ENCODE measurements at regions not wholly inside any gene's neighbourhood (a gene's known extent, or its start where the extent isn't known, plus 50 kb on each side); places are given as distances from the start of the nearest gene placed in this dataset.
"Not testable (repeated sequence)": the region's sequence is repeated elsewhere in the genome, so short reads cannot be mapped to it uniquely, and the experiment has no call there.

DNA sequence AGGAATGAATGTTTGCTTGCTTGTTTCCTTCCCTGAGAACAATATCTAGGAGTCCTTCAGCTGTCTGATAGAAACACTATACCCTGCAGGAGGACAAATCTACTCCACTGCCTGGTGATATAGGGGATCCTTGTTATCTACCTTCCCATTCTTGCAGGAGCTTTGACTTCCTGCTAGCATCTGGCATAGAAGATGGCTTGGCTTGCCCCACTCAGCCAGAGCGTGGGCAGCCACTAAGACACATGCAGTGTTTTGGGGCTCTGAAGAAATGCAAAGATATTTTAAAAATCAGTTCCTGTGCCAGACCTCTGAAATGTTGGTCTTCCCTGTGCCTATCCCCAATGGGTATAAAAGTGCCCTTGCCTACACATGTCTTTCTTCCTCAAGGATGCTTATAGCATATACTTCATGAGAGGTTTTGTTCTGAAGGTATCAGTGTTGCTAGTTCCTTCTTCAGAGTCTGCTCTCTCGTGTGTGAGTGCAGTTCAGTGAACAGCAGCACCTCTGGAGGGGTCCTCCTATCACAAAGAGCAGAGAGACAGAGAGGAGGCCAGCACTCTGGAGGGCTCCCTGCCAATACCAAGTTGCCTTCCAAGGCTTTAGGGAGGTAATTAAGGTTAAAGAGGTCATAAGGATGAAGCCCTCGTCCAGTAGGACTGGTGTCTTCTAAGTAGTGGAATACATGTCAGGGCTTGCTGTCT is 149.1 kb upstream of the CALCR start:
- no peaks in the 10 kb centered on the region for H3K27me3 ChIP-seq (ENCODE audit: control insufficient read depth in 2 of 2, insufficient read depth in 1 of 2, low read length in 1 of 2)
- DNase-seq (ENCODE audit: low read depth in 6 of 9, low spot score in 9 of 9): no peak
- H3K9me3 ChIP-seq (ENCODE audit: control insufficient read depth in 2 of 2, insufficient read depth in 1 of 2, low read length in 1 of 2): no peaks in the 10 kb centered on the region
- H3K27ac ChIP-seq (ENCODE audit: low read depth in 1 of 2, low read length in 1 of 2): no peak overlapping the region
- 83% methylated on average over 3 of the region's 3 CpGs for WGBS
- no peaks in the 10 kb centered on the region for H3K4me1 ChIP-seq (ENCODE audit: control insufficient read depth in 2 of 2, insufficient read depth in 2 of 2, low read length in 2 of 2)
- H3K36me3 ChIP-seq (ENCODE audit: control insufficient read depth in 2 of 2, insufficient read depth in 2 of 2, low read length in 1 of 2): no peaks in the 10 kb centered on the region
- H3K4me3 ChIP-seq (ENCODE audit: low read length in 2 of 2): no peak overlapping the region

DNA sequence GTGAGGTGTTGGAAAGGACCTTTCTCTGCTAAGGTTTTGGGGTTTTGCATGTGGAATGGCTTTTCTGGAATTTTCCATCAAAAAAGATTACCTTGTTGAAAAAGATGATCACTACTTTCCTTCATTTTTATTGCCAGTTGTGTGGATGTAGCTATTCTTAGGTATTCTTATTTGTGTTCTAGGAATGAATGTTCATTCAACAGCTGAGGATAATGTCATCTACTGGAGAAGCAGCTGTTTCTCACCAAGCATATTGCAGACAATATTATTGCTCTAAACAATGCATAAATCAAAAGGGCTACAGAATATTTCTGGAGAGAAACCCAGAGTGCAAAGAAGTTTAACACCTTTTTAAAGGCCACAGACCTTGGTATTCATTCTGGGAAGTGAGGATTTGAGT is 145.6 kb upstream of the CALCR start:
- H3K27ac ChIP-seq (ENCODE audit: low read depth in 1 of 2, low read length in 1 of 2): no peak overlapping the region
- no peaks in the 10 kb centered on the region for H3K36me3 ChIP-seq (ENCODE audit: control insufficient read depth in 2 of 2, insufficient read depth in 2 of 2, low read length in 1 of 2)
- no peak overlapping the region for H3K4me3 ChIP-seq (ENCODE audit: low read length in 2 of 2)
- H3K9me3 ChIP-seq (ENCODE audit: control insufficient read depth in 2 of 2, insufficient read depth in 1 of 2, low read length in 1 of 2): no peaks in the 10 kb centered on the region
- DNase-seq (ENCODE audit: low read depth in 6 of 9, low spot score in 9 of 9): no peak
- no peaks in the 10 kb centered on the region for H3K27me3 ChIP-seq (ENCODE audit: control insufficient read depth in 2 of 2, insufficient read depth in 1 of 2, low read length in 1 of 2)
- no peaks in the 10 kb centered on the region for H3K4me1 ChIP-seq (ENCODE audit: control insufficient read depth in 2 of 2, insufficient read depth in 2 of 2, low read length in 2 of 2)

DNA sequence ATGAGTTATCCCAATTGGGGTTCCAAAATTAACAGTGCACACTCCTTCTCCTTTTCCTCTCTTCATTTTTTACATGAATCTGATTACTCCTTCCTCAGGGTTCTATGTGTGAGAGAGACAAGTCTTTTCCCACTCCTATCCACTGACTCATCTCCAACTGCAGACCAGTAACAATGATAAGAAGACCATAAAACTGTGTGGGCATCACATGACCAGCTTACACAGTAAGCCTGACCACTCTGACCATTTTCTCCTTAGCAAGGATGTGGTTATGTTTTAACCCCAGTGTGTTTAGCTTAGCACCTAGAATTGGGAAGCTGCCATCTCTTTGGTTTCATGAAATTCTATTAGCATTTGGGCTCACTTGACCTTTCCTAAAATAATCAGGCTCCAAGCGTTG is 145.0 kb upstream of the CALCR start:
- no peak overlapping the region for H3K27ac ChIP-seq (ENCODE audit: low read depth in 1 of 2, low read length in 1 of 2)
- no peaks in the 10 kb centered on the region for H3K36me3 ChIP-seq (ENCODE audit: control insufficient read depth in 2 of 2, insufficient read depth in 2 of 2, low read length in 1 of 2)
- no peak overlapping the region for H3K4me3 ChIP-seq (ENCODE audit: low read length in 2 of 2)
- H3K27me3 ChIP-seq (ENCODE audit: control insufficient read depth in 2 of 2, insufficient read depth in 1 of 2, low read length in 1 of 2): no peaks in the 10 kb centered on the region
- H3K4me1 ChIP-seq (ENCODE audit: control insufficient read depth in 2 of 2, insufficient read depth in 2 of 2, low read length in 2 of 2): no peaks in the 10 kb centered on the region
- no peaks in the 10 kb centered on the region for H3K9me3 ChIP-seq (ENCODE audit: control insufficient read depth in 2 of 2, insufficient read depth in 1 of 2, low read length in 1 of 2)
- WGBS: 88% methylated on average over 1 of the region's 1 CpG
- no peak for DNase-seq (ENCODE audit: low read depth in 6 of 9, low spot score in 9 of 9)

DNA sequence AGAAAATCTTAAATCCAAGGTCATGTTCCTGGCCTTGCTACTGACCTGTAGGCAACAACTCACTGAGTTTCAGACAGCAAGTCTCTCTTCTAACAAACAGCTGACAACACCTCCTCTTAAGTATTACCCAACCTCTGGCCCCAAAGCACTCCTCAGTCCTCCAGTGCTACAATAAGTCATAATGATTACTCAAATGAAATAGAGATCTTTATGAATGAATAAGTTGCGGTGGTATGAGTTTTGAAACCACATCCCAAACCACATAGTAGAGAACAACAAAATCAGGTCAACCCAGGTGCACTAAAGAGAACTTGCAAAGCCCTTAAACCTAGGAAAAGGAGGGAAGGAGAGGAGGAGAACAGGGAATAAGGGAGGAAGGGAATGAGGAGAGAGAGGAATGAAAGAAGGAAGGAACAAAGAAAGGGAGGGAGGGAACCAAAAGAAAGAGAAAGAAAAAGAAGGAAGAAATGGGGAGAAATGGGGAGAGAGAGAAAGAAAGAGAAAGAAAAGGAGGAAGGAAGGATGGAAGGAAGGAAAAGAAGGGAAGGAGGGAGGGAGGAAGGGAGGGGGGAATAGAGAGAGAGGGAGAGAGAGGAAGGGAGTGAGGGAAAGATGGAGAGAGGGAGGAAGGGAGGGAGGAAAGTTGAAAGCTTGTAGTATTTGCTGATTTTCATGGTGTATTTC is 142.8 kb upstream of the CALCR start:
- no peak overlapping the region for H3K4me3 ChIP-seq (ENCODE audit: low read length in 2 of 2)
- H3K27me3 ChIP-seq (ENCODE audit: control insufficient read depth in 2 of 2, insufficient read depth in 1 of 2, low read length in 1 of 2): no peaks in the 10 kb centered on the region
- WGBS: 1% methylated on average over 1 of the region's 1 CpG
- no peak overlapping the region for H3K27ac ChIP-seq (ENCODE audit: low read depth in 1 of 2, low read length in 1 of 2)
- H3K4me1 ChIP-seq (ENCODE audit: control insufficient read depth in 2 of 2, insufficient read depth in 2 of 2, low read length in 2 of 2): no peaks in the 10 kb centered on the region
- H3K9me3 ChIP-seq (ENCODE audit: control insufficient read depth in 2 of 2, insufficient read depth in 1 of 2, low read length in 1 of 2): no peaks in the 10 kb centered on the region
- no peaks in the 10 kb centered on the region for H3K36me3 ChIP-seq (ENCODE audit: control insufficient read depth in 2 of 2, insufficient read depth in 2 of 2, low read length in 1 of 2)
- DNase-seq (ENCODE audit: low read depth in 6 of 9, low spot score in 9 of 9): no peak

DNA sequence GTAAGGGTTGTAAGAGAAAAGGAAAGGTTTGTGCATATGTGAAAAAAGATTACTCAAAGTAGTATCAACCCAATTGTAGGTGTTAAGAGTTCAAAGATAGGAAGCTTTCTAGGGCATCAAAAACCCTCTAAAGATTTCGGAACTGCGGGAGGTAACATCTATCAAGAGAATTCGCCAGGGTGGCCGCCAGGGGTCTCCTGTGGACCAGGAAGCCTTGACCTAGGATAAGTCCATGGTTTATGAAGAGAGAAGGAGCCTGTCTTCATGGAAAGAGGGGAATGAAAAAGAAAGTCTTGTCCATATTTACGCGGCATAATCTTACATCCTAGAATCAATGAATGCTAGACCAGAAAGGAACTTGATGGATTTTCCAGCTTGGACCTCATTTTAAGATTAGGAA is 140.7 kb upstream of the CALCR start:
- Histone ChIP-seq H3K36me3 (ENCODE audit: control insufficient read depth in 2 of 2, insufficient read depth in 2 of 2, low read length in 1 of 2) (no peaks in the 10 kb centered on the region), H3K4me1 (ENCODE audit: control insufficient read depth in 2 of 2, insufficient read depth in 2 of 2, low read length in 2 of 2) (no peaks in the 10 kb centered on the region), H3K27ac (ENCODE audit: low read depth in 1 of 2, low read length in 1 of 2) (no peak overlapping the region), H3K27me3 (ENCODE audit: control insufficient read depth in 2 of 2, insufficient read depth in 1 of 2, low read length in 1 of 2) (no peaks in the 10 kb centered on the region), H3K9me3 (ENCODE audit: control insufficient read depth in 2 of 2, insufficient read depth in 1 of 2, low read length in 1 of 2) (no peaks in the 10 kb centered on the region), H3K4me3 (ENCODE audit: low read length in 2 of 2) (no peak overlapping the region)
- peak in 3 of 9 donors; percentile 7 to 23 (median 21) for DNase-seq (ENCODE audit: low read depth in 6 of 9, low spot score in 9 of 9)
- 40% methylated on average over 6 of the region's 6 CpGs for WGBS

DNA sequence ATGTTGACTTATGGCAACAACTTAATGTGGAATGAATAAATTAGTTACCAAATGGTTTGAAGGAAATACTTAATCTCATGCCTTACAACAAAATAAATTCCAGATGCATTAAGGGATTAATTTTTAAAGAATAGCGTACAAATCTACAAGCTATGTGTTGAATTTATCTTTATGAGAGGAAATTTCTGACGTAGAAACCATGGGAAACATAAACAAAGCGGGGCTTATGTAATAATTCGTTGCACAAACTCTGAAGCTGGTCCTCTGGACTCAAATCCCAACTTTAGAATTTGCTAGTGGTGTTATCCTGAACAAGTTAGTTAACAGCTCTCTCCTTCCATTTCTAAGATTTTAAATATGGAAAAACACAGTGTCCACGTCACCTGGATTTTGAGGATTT is 137.4 kb upstream of the CALCR start:
- no peak for DNase-seq (ENCODE audit: low read depth in 6 of 9, low spot score in 9 of 9)
- no peak overlapping the region for H3K4me3 ChIP-seq (ENCODE audit: low read length in 2 of 2)
- WGBS: 95% methylated on average over 5 of the region's 5 CpGs

DNA sequence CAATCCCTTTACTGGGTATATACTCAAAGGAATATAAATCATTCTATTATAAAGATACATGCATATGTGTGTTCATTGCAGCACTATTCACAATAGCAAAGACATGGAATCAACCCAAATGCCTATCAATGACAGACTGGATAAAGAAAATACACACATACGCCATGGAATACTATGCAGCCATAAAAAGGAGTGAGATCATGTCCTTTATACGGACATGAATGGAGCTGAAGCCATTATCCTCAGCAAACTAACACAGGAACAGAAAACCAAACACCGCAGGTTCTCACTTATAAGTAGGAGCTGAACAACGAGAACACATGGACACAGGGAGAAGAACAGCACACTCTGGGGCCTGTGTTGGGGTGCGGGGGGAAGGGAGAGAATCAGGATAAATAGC is 133.7 kb upstream of the CALCR start:
- not testable (repeated sequence) for H3K4me3 ChIP-seq (ENCODE audit: low read length in 2 of 2); DNase-seq (ENCODE audit: low read depth in 6 of 9, low spot score in 9 of 9); H3K4me1 ChIP-seq (ENCODE audit: control insufficient read depth in 2 of 2, insufficient read depth in 2 of 2, low read length in 2 of 2); H3K9me3 ChIP-seq (ENCODE audit: control insufficient read depth in 2 of 2, insufficient read depth in 1 of 2, low read length in 1 of 2); H3K27ac ChIP-seq (ENCODE audit: low read depth in 1 of 2, low read length in 1 of 2); H3K27me3 ChIP-seq (ENCODE audit: control insufficient read depth in 2 of 2, insufficient read depth in 1 of 2, low read length in 1 of 2); H3K36me3 ChIP-seq (ENCODE audit: control insufficient read depth in 2 of 2, insufficient read depth in 2 of 2, low read length in 1 of 2)
- 88% methylated on average over 5 of the region's 5 CpGs for WGBS

More for the DNA sequence above, 137.4 kb upstream of the CALCR start:
- H3K27me3 ChIP-seq (ENCODE audit: control insufficient read depth in 2 of 2, insufficient read depth in 1 of 2, low read length in 1 of 2): no peaks in the 10 kb centered on the region
- no peak overlapping the region for H3K27ac ChIP-seq (ENCODE audit: low read depth in 1 of 2, low read length in 1 of 2)
- H3K9me3 ChIP-seq (ENCODE audit: control insufficient read depth in 2 of 2, insufficient read depth in 1 of 2, low read length in 1 of 2): no peaks in the 10 kb centered on the region
- H3K36me3 ChIP-seq (ENCODE audit: control insufficient read depth in 2 of 2, insufficient read depth in 2 of 2, low read length in 1 of 2): no peaks in the 10 kb centered on the region
- no peaks in the 10 kb centered on the region for H3K4me1 ChIP-seq (ENCODE audit: control insufficient read depth in 2 of 2, insufficient read depth in 2 of 2, low read length in 2 of 2)

DNA sequence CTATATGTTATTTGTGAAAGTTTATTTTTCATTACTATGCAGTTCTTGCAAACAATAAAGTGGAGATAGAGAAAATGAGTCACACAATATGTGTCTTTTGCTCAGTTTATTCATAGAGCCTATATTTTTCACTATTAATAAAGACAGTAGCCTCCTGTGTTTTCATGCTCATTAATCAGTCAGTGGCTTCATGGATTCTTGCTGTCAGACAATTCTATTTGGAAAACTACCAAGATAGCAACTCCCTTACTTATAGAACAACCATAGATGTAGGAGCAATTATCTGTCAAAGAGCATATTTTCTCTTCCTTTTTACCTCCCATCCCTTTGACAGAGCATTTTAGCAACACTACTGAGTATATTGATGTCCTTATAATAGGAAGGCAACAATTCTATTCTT is 132.7 kb upstream of the CALCR start:
- H3K9me3 ChIP-seq (ENCODE audit: control insufficient read depth in 2 of 2, insufficient read depth in 1 of 2, low read length in 1 of 2): no peaks in the 10 kb centered on the region
- no peak for DNase-seq (ENCODE audit: low read depth in 6 of 9, low spot score in 9 of 9)
- H3K27ac ChIP-seq (ENCODE audit: low read depth in 1 of 2, low read length in 1 of 2): no peak overlapping the region
- H3K4me1 ChIP-seq (ENCODE audit: control insufficient read depth in 2 of 2, insufficient read depth in 2 of 2, low read length in 2 of 2): no peaks in the 10 kb centered on the region
- no peaks in the 10 kb centered on the region for H3K27me3 ChIP-seq (ENCODE audit: control insufficient read depth in 2 of 2, insufficient read depth in 1 of 2, low read length in 1 of 2)
- no peaks in the 10 kb centered on the region for H3K36me3 ChIP-seq (ENCODE audit: control insufficient read depth in 2 of 2, insufficient read depth in 2 of 2, low read length in 1 of 2)
- no peak overlapping the region for H3K4me3 ChIP-seq (ENCODE audit: low read length in 2 of 2)

DNA sequence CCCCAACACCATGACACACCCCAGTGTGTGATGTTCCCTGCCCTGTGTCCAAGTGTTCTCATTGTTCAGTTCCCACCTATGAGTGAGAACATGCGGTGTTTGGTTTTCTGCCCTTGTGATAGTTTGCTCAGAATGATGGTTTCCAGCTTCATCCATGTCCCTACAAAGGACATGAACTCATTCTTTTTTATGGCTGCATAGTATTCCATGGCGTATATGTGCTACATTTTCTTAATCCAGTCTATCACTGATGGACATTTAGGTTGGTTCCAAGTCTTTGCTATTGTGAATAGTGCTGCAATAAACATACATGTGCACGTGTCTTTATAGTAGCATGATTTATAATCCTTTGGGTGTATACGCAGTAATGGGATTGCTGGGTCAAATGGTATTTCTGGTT is 131.6 kb upstream of the CALCR start:
- DNase-seq (ENCODE audit: low read depth in 6 of 9, low spot score in 9 of 9); H3K27me3 ChIP-seq (ENCODE audit: control insufficient read depth in 2 of 2, insufficient read depth in 1 of 2, low read length in 1 of 2); H3K9me3 ChIP-seq (ENCODE audit: control insufficient read depth in 2 of 2, insufficient read depth in 1 of 2, low read length in 1 of 2); H3K4me1 ChIP-seq (ENCODE audit: control insufficient read depth in 2 of 2, insufficient read depth in 2 of 2, low read length in 2 of 2); H3K4me3 ChIP-seq (ENCODE audit: low read length in 2 of 2); H3K27ac ChIP-seq (ENCODE audit: low read depth in 1 of 2, low read length in 1 of 2); H3K36me3 ChIP-seq (ENCODE audit: control insufficient read depth in 2 of 2, insufficient read depth in 2 of 2, low read length in 1 of 2): not testable (repeated sequence)
- WGBS: 96% methylated on average over 4 of the region's 4 CpGs
